ENCODE measurements at regions not wholly inside any gene's neighbourhood (a gene's known extent, or its start where the extent isn't known, plus 50 kb on each side); places are given as distances from the start of the nearest gene placed in this dataset.

DNA sequence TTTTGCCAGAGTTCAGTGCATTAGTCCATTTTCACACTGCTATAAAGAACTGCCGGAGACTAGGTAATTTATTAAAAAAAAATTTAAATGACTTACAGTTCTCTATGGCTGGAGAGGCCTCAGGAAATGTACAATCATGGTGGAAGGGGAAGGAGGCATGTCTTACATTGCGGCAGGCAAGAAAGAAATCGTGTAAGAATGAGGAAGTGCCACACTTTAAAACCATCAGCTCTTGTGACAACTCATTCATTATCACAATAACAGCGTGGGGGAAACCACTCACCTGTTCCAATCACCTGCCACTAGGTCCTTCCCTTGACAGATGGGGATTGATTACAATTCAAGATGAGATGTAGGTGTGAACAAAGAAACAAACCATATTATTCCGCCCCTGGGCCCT lies 1361.4 kb downstream of the NSUN3 start:
- TF ChIP-seq YY1 (IDR thresholded peaks at IDR 0.05; ENCODE audit: insufficient read depth, insufficient read length) = no peak
- TF ChIP-seq SUZ12 (IDR thresholded peaks at IDR 0.05; ENCODE audit: extremely low read depth, insufficient read depth, insufficient read length) = no peak
